GM12878 (cell line): ENCODE measurements at regions not wholly inside any gene's neighbourhood (a gene's known extent, or its start where the extent isn't known, plus 50 kb on each side); places are given as distances from the start of the nearest gene placed in this dataset.

ENCODE experiments used
- ATAC-seq: fragments of 200-7000 bp; cut with Tn5 transposase; 3 replicates; pipeline ENCODE4 v1.9.1; 2020; ENCODE audit warnings: mild to moderate bottlenecking, moderate library complexity
- BruUV-seq: library from RNA; stranded (reverse); fragments of 400-500 nt; replicated peaks from 2 replicates; lab custom pipeline; 2021; lab: Mats Ljungman, UMichigan
- CTCF ChIA-PET: fragments of 300-600 bp; sonication (Branson Sonifier 250); formaldehyde crosslinking; extraction: SDS; loops from one replicate; lab custom pipeline; 2021; ENCODE audit warnings: inconsistent platforms; lab: Yijun Ruan, JAX
- POLR2A ChIA-PET: fragments of 350-600 bp; formaldehyde crosslinking; extraction: SDS; loops from one replicate; lab custom pipeline; 2021; ENCODE audit warnings: inconsistent platforms; lab: Charles Lee
- RAD21 ChIA-PET: fragments of 300-600 bp; sonication (Branson Sonifier 250); formaldehyde crosslinking; loops from one replicate; lab custom pipeline; 2023; ENCODE audit warnings: antibody characterized with exemption; ENCODE audit not compliant: unreplicated experiment; lab: Charles Lee
- SMC1A ChIA-PET: fragments of 300-600 bp; sonication (Branson Sonifier 250); formaldehyde crosslinking; loops from one replicate; lab custom pipeline; 2023; ENCODE audit not compliant: unreplicated experiment, uncharacterized antibody; lab: Charles Lee
- DNase-seq: peaks from one replicate; pipeline ENCODE4 v3.0.0-alpha.2; 2011; ENCODE audit warnings: low read depth, low spot score
- FAIRE-seq: peaks from 3 replicates; lab custom pipeline; 2011; peaks lifted over from hg19 to GRCh38; lab: Jason Lieb, UNC
- H2AFZ ChIP-seq: 2 replicates; pipeline ENCODE4 v1.6.0; 2011; ENCODE audit warnings: low read depth, low read length, control low read depth; ENCODE audit not compliant: control insufficient read depth
- H3K27ac ChIP-seq: 2 replicates; pipeline ENCODE4 v1.5.1; 2011; ENCODE audit warnings: control low read depth; ENCODE audit not compliant: control insufficient read depth, insufficient read depth
- H3K27me3 ChIP-seq, 2 experiments: replicated peaks in 1 of 2; 2 replicates each; pipeline versions ENCODE4 v1.6.0 to v1.6.1; 2011; ENCODE audit warnings: low read length in 1 of 2; ENCODE audit not compliant: control insufficient read depth in 2 of 2, insufficient read depth in 2 of 2
- H3K36me3 ChIP-seq, 2 experiments: 2 replicates each; pipeline ENCODE4 v1.5.1; 2011; ENCODE audit warnings: low read length in 1 of 2; ENCODE audit not compliant: control insufficient read depth in 2 of 2, insufficient read depth in 2 of 2
- H3K4me1 ChIP-seq: 2 replicates; pipeline ENCODE4 v1.6.1; 2011; ENCODE audit warnings: mild to moderate bottlenecking, low read length, moderate library complexity, mixed read lengths; ENCODE audit not compliant: control insufficient read depth, insufficient read depth
- H3K4me2 ChIP-seq: 2 replicates; pipeline ENCODE4 v1.6.0; 2011; ENCODE audit warnings: control low read depth; ENCODE audit not compliant: control insufficient read depth, insufficient read depth
- H3K4me3 ChIP-seq: fragments of 200-600 bp; sonication (generic); 2 replicates; pipeline ENCODE4 v1.5.1; 2016
- H3K79me2 ChIP-seq: 2 replicates; pipeline ENCODE4 v1.6.0; 2011; ENCODE audit warnings: low read length; ENCODE audit not compliant: control insufficient read depth, insufficient read depth
- H3K9ac ChIP-seq: 2 replicates; pipeline ENCODE4 v1.8.0; 2011; ENCODE audit warnings: low read length, control low read depth, mixed read lengths; ENCODE audit not compliant: control insufficient read depth, insufficient read depth
- H3K9me3 ChIP-seq: replicated peaks from 3 replicates; pipeline ENCODE4 v1.5.1; 2011; ENCODE audit warnings: mild to moderate bottlenecking, low read length; ENCODE audit not compliant: control insufficient read depth, insufficient read depth
- H4K20me1 ChIP-seq: 2 replicates; pipeline ENCODE4 v1.6.0; 2011; ENCODE audit not compliant: control insufficient read depth, insufficient read depth
- EZH2 ChIP-seq: IDR thresholded peaks from 2 replicates; pipeline ENCODE4 v1.6.1; 2012; ENCODE audit warnings: low read depth, mild to moderate bottlenecking, control low read depth, inconsistent platforms, low read length, borderline replicate concordance; ENCODE audit not compliant: control insufficient read depth
- HCFC1 ChIP-seq: fragments of 150-350 bp; IDR thresholded peaks from 2 replicates; pipeline ENCODE4 v1.6.1; 2014; ENCODE audit warnings: low read length
- HDGF ChIP-seq: fragments of 450-650 bp; IDR thresholded peaks from 2 replicates; pipeline ENCODE4 v1.6.1; 2016; ENCODE audit warnings: antibody characterized with exemption
- KLF5 ChIP-seq: fragments of 450-650 bp; IDR thresholded peaks from 2 replicates; pipeline ENCODE4 v1.6.1; 2014; ENCODE audit warnings: mild to moderate bottlenecking; ENCODE audit not compliant: partially characterized antibody
- NBN ChIP-seq: fragments of 450-650 bp; IDR thresholded peaks from 2 replicates; pipeline ENCODE4 v1.6.1; 2016
- PML ChIP-seq: IDR thresholded peaks from 2 replicates; pipeline ENCODE4 v1.6.1; 2012; ENCODE audit warnings: low read length, inconsistent platforms
- SUPT20H ChIP-seq: IDR thresholded peaks from 2 replicates; pipeline ENCODE4 v1.6.1; 2011; ENCODE audit warnings: low read depth, mild to moderate bottlenecking, low read length, moderate library complexity, borderline replicate concordance; ENCODE audit not compliant: control insufficient read depth
- SUZ12 ChIP-seq: fragments of 200-600 bp; sonication (generic); IDR thresholded peaks from one replicate; pipeline ENCODE4 v1.6.1; 2018; ENCODE audit warnings: antibody characterized with exemption, mild to moderate bottlenecking; ENCODE audit not compliant: unreplicated experiment
- WRNIP1 ChIP-seq: IDR thresholded peaks from 2 replicates; pipeline ENCODE4 v1.6.1; 2011; ENCODE audit warnings: low read depth, low read length, improper control_type of control experiment, borderline replicate concordance
- ZBTB33 ChIP-seq: fragments of 450-650 bp; IDR thresholded peaks from 2 replicates; pipeline ENCODE4 v1.6.1; 2017; ENCODE audit warnings: mild to moderate bottlenecking
- WGBS: methylation state at CpG from one replicate; pipeline ENCODE4 v1.1.6; 2016; ENCODE audit warnings: low lambda C conversion rate; ENCODE audit not compliant: insufficient replicate concordance, insufficient coverage; ENCODE audit errors: missing lambda C conversion rate; 5-methylcytosine and 5-hydroxymethylcytosine counted together
- in situ Hi-C: fragments of 300-500 bp; cut with MboI; formaldehyde crosslinking; loops from 9 replicates; pipeline ENCODE4 v1.14.3; 2018; ENCODE audit warnings: mixed read lengths
- intact Hi-C: fragments of 100-400 bp; cut with micrococcal nuclease; formaldehyde crosslinking; loops from one replicate; pipeline ENCODE4 v1.14.2; 2022; ENCODE audit not compliant: unreplicated experiment

GRCh38 chr1:100806601-100807000 lies 87.1 kb downstream of the VCAM1 start:
- Histone ChIP-seq H3K79me2 (no peaks in the 10 kb centered on the region), H3K27ac (no peak overlapping the region), H3K9ac (no peak overlapping the region), H3K4me2 (no peak overlapping the region), H3K27me3 (no peaks in the 10 kb centered on the region), H3K9me3 (no peaks in the 10 kb centered on the region), H4K20me1 (no peaks in the 10 kb centered on the region), H2AFZ (no peak overlapping the region), H3K36me3 (no peaks in the 10 kb centered on the region), H3K4me1 (no peaks in the 10 kb centered on the region), H3K4me3 (no peak overlapping the region)
- POLR2A ChIA-PET, result interaction anchor here (0.6 kb wide), 1 partner anchor 510 kb away, joined by 3 read pairs; no protein-coding TSS in a partner anchor
- in situ Hi-C loops (no loop called here), intact Hi-C loops (no loop called here)
- TF ChIP-seq NBN, result no peak
- no peak for TF ChIP-seq HDGF
- TF ChIP-seq ZBTB33, result no peak
- no peak for TF ChIP-seq PML
- TF ChIP-seq HCFC1, result no peak
- ATAC-seq (no peak), FAIRE-seq (no peak), DNase-seq (no peak)
- WGBS, result 3% methylated on average over 2 of the region's 2 CpGs
- BruUV-seq, result no TSS peak
- CTCF ChIA-PET, result interaction anchor here (0.9 kb wide), 1 partner anchor 14 kb away, joined by 3 read pairs; no protein-coding TSS in a partner anchor
- RAD21 ChIA-PET, result no interaction called here
- SMC1A ChIA-PET, result interaction anchor here (1.0 kb wide), 1 partner anchor 21 kb away, joined by 3 read pairs; no protein-coding TSS in a partner anchor

- TF ChIP-seq EZH2, result no peak
- TF ChIP-seq WRNIP1, result no peak
- no peak for TF ChIP-seq KLF5
- no peak for TF ChIP-seq SUPT20H
- TF ChIP-seq SUZ12, result no peak
- Histone ChIP-seq H3K36me3 (no peaks in the 10 kb centered on the region), H3K79me2 (no peaks in the 10 kb centered on the region), H3K4me1 (no peaks in the 10 kb centered on the region), H3K9ac (no peak overlapping the region), H3K9me3 (no peaks in the 10 kb centered on the region), H3K4me2 (no peak overlapping the region), H4K20me1 (no peaks in the 10 kb centered on the region), H2AFZ (no peak overlapping the region), H3K27me3 (no peaks in the 10 kb centered on the region; a peak in 1 of 4 replicates), H3K4me3 (no peak overlapping the region), H3K27ac (no peak overlapping the region)
- CTCF ChIA-PET, result interaction anchor here (1.1 kb wide), 1 partner anchor 27 kb away, joined by 3 read pairs; no protein-coding TSS in a partner anchor
- FAIRE-seq (no peak), DNase-seq (no peak), ATAC-seq (no peak)
- intact Hi-C loops, result no loop called here
- SMC1A ChIA-PET, result interaction anchor here (0.6 to 1.6 kb wide), 2 partner anchors 42 to 82 kb away, joined by 3 read pairs; no protein-coding TSS in a partner anchor
- RAD21 ChIA-PET, result no interaction called here
- in situ Hi-C loops, result no loop called here
- BruUV-seq, result no TSS peak
- 39% methylated on average over 4 of the region's 4 CpGs for WGBS
- POLR2A ChIA-PET, result interaction anchor here (0.5 kb wide), 1 partner anchor 614 kb away, joined by 3 read pairs; no protein-coding TSS in a partner anchor
Measured at GRCh38 chr1:100810360-100810759, 84.3 kb downstream of the EXTL2 start.
